Activated naive CD4-positive, alpha-beta T cell treated with anti-CD3 and anti-CD28 coated beads, Interleukin-2, amount 50 U/mL, for 72 hours (primary cell): ENCODE measurements at regions not wholly inside any gene's neighbourhood (a gene's known extent, or its start where the extent isn't known, plus 50 kb on each side); places are given as distances from the start of the nearest gene placed in this dataset.

ENCODE experiments used
- ATAC-seq, 2 donors: fragments of 150-1000 bp; cut with Tn5 transposase; 2 replicates each; pipeline ENCODE4 v1.10.0; 2021; ENCODE audit warnings: mild to moderate bottlenecking in 2 of 2, moderate library complexity in 2 of 2
- DNase-seq, 2 donors: peaks; one replicate each; pipeline ENCODE4 v3.0.0; 2021 to 2022; ENCODE audit warnings: low spot score in 2 of 2
- H3K27ac Mint-ChIP-seq, 2 donors: one replicate each; pipeline ENCODE4 v1.8.0; 2022; ENCODE audit warnings: mild to moderate bottlenecking in 2 of 2, mixed read lengths in 2 of 2
- H3K36me3 Mint-ChIP-seq, 2 donors: one replicate each; pipeline ENCODE4 v1.8.0; 2022; ENCODE audit warnings: mixed read lengths in 2 of 2
- H3K9me3 Mint-ChIP-seq, 2 donors: one replicate each; pipeline ENCODE4 v1.8.0; 2022; ENCODE audit warnings: mixed read lengths in 2 of 2

DNA sequence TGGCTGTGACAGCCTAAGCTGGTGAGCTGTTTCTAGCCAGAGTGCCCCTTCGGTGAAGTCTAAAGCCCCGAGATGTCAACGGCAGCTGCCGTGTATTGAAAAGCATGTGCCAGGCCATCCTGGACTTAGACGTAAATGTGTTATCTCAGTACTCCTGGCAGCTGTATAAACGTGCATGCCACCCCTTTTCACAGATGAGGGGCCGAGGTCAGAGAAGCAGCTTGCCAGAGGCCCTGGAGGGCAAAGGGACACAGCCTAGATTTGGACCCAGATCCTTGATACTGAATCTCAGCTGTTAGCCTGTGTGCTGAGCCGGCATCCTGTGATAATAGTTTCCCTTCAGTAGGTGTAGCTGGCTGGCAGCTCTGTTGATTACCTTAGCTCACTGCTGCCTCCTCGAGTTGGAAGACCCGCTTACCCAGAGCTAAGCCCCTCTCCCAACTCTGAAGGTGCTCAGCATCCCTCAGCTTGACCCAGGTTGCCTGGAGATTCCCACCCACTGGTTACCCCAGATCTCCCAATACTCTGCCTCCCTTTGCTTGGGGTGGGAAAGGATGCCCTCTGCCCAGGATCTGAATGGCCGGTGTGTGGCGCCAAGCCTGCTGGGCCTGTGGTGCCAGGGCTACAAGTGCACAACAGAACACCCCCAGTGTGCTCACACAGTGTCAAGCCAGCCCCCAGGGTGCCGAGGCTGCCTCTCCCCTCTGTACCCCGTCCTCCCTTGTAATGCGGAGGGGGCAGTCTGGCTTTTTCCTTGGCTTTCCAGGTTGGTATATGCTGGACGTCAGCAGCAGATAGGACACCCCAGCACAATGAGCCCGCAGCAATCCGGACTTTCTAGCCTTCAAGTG is 59.8 kb upstream of the WNT7B start:
- H3K9me3 Mint-ChIP-seq: no peaks in the 10 kb centered on the region
- no peaks in the 10 kb centered on the region for H3K36me3 Mint-ChIP-seq
- ATAC-seq: peak in 1 of 2 donors; percentile 31
- H3K27ac Mint-ChIP-seq: peak overlapping the region; percentile 66 to 78
- DNase-seq: peak in 1 of 2 donors; percentile 49

DNA sequence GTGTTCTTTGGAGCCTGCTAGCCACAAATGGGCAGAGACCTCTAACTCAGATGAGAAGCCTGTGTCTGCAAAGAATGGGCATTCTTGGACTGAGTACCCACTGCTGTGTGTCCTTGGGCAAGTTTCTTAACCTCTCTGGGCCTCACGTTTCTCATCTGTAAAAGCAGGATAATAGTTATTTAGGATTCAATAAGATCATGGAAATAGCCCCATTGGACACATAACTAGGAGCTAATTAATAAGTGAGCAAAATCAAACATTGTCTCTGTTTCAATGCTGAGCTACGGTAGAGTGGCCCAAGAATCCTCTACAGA is 61.2 kb upstream of the WNT7B start:
- DNase-seq (no peak), ATAC-seq (no peak)
- Mint-ChIP-seq H3K27ac (no peak overlapping the region), H3K36me3 (no peaks in the 10 kb centered on the region), H3K9me3 (no peaks in the 10 kb centered on the region)

DNA sequence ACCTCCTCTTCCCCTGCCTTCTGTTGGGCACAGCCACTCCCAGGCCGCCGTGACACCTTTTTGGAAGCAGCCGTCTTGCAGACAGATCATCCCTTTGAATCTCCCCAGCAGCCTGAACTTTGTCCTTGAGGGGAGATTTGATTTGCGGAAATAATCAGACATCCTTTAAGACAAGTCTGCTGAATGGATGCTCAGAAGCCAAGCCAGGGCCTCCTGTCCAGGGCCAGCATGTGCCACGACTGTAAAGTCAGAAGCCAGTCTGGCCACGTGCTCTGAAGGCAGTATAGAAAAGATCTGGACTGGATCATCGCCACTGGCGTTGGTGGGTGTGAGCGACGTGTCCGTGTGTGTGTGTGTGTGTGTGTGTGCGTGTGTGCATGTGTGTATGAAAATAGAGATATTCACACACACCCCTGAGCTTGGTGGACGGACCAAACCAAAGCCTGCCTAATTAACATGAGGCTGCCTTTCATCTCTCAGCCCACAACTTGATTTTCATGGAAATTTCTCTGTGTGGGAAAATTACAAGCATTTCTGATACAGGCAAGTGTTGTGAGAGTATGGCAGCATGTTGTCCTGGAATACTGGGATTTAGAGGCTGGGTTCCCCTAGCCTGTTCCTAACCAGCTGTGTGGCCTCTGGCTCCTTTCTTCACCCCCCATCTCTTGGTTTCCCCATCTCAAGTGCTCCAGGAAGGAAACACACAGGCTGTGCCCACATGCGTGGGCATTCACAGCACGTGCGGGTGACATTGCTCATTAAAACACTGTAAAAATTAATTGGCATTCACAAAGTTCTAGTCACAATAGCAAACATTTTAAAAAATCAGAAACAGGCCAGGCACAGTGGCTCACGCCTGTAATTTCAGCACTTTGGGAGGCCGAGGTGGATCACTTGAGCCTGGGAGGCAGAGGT is 61.8 kb upstream of the WNT7B start:
- DNase-seq: no peak
- Mint-ChIP-seq H3K9me3 (no peaks in the 10 kb centered on the region), H3K27ac (peak overlapping the region in 1 of 2 donors; percentile 37), H3K36me3 (peaks cover 4% of the 10 kb centered on the region in 2 donors)
- no peak for ATAC-seq

DNA sequence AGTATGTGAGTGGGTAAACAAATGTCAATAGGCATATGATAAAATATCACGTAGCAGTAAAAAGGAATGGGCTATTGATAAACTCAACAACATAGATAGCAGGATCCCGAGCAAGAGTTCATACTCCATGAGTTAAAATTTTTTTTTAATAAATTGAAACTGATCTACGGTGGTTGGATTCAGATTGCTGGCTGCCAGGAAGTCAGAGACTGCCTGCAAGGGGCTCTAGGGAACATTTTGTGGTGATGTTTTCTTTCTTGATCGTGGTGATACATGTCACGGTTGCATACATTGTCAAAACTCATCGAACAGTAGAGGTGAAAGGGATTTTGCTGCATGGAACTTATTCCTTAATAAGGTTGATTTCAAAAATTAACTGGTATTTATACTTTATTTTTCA is 62.6 kb upstream of the WNT7B start:
- DNase-seq (no peak), ATAC-seq (no peak)

DNA sequence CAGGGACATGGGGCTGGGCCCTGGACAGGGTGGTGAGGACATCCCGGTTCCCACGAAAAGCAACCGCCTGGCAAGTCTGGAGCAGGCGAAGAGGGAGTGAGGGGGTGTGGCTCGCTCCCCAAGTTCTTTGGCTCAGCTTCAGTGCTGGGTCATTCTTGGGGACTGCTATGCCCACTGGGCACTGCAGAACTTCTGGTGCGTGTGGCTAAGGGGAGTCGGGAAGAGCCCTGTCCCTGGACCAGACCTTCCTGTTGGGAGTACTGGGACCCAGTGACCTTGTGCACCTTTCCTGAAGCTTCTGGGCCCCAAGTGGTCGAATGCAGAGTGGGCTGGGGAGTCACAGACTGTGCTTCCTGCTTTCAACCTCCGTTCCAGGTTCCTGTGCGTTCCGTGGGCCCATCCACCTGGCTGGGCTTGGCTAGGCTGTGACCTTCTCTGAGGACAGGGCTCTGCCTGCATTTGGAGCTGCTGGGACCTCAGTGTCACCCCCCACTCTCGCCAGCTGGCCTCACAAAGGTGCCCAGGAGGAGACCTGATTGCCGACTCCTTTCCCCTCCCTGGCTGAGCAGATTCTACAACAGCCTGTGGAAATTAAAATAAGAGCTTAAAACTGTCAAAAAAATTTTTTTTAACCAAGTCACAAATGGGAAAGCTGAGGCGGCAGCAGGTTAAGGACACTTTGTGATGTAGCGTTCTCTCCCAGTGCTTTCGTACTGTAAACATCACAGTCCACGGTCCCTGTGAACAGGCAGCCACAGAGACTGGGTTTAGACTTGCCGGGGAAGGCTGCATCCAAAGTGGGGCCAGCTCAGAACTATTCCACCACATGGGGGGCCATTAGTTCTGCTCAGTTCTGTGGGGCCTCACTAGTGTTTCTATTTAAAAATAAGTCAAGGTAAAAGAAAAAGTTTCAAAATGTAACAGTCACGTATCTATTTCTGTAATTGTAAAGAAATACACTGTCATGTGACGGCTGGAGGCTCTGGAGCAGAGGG is 63.8 kb upstream of the WNT7B start:
- H3K27ac Mint-ChIP-seq: peak overlapping the region in 1 of 2 donors; percentile 60
- H3K9me3 Mint-ChIP-seq: no peaks in the 10 kb centered on the region
- DNase-seq: no peak
- H3K36me3 Mint-ChIP-seq: peaks cover 6 to 11% of the 10 kb centered on the region in 2 donors
- no peak for ATAC-seq

More for the DNA sequence above, 62.6 kb upstream of the WNT7B start:
- Mint-ChIP-seq H3K36me3 (peaks cover 6 to 11% of the 10 kb centered on the region in 2 donors), H3K9me3 (no peaks in the 10 kb centered on the region), H3K27ac (no peak overlapping the region)

DNA sequence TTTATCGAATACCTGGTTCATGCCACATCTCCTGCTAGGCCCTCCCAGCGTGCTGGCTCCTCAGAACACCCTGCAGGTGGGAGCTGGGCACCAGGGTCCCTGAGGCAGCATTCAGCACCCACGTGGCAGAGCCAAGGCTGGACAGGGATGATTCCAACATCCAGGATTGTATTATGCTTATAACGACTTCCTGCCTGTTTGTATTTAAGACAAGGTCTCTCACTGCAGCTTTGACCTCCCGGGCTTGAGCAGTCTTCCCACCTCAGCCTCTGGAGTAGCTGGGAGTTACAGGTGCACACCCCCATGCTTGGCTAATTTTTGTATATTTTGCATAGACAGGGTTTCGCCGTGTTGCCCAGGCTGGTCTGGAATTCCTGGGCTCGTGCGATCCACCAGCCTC is 64.7 kb upstream of the WNT7B start:
- DNase-seq (no peak), ATAC-seq (no peak)
- Mint-ChIP-seq H3K27ac (no peak overlapping the region), H3K36me3 (peaks cover 6 to 11% of the 10 kb centered on the region in 2 donors), H3K9me3 (no peaks in the 10 kb centered on the region)

DNA sequence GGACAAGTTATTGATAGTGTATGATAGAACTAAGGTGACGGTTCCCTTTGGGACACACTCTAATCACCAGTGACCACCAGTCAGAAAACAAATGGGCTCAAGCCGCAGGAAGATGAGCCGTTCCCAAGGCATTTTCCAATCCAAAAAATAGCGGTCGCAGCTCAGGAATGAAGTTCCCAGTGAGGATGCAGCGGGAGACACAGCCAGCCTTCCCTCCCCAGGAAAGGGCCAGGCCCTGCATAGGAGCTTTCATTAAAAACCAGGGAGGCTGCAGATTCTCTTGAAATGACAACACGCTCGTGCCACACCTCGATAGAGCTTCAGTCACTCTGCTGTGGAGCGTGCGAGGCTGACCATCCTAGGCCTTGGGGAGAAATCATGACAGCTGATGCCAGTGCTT is 65.8 kb upstream of the WNT7B start:
- H3K27ac Mint-ChIP-seq: peak overlapping the region in 1 of 2 donors; percentile 54
- DNase-seq (no peak), ATAC-seq (no peak)
- H3K9me3 Mint-ChIP-seq: no peaks in the 10 kb centered on the region
- H3K36me3 Mint-ChIP-seq: peaks cover 6 to 11% of the 10 kb centered on the region in 2 donors

DNA sequence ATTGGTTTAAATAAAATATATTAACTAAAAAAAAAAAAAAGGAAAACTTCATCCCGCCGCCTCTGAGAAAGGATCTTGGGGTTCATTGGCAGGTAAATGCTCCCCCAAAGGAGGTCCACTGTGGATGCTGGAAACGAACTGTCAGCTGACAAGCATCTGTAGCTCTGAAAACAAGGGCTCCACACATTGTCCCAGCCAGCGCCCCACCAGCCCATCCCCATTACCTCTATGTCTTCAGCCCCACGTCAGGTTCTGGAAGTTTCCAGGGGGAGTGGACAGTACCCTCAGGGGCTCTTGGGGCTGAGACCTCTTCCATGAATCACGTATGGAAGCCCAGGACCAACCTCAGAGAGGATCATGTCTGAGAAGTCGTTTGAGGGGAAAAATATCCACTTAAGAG is 66.4 kb upstream of the WNT7B start:
- DNase-seq (no peak), ATAC-seq (no peak)
- H3K27ac Mint-ChIP-seq: peak overlapping the region; percentile 89 to 93
- H3K36me3 Mint-ChIP-seq: peaks cover 6 to 11% of the 10 kb centered on the region in 2 donors
- no peaks in the 10 kb centered on the region for H3K9me3 Mint-ChIP-seq

DNA sequence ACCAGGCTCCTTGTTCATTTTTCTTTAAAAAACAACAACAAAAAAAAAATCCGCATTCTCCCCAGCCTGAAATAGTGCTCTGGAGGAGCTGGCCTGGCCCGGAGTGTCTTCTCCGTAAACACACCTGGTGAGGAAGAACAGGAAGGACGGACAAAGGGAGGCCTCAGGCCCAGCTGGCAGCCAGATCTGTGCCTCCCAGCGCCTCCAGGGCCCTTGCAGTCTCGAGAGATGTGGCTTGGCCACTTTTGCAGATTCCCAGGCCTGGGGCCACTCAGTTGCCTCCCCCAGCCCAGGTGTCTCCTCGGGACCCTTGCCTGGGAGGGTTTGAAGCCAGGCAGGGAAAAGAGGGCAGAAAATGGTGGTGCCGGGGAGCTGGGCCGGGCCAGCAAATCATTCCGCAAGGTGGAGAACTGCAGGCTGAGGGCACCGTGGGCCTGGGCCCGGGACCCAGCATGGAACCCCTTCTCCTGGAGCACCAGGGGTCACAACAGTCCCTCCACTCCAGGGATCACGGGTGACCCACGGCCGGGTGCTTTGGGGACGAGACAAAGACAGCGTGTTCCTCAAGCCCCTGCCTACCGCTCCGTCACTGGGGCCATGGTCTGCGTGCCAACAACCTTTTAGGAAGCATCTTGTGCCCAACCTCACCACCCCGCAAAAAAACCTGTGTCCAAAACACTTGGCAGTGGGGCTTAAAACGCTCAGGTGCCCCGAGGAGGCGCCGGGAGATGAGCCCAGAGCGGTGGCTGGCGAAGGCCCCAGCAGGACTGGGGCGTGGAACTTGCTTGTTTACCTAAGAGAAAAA is 67.1 kb upstream of the WNT7B start:
- H3K27ac Mint-ChIP-seq: peak overlapping the region; percentile 89 to 93
- H3K9me3 Mint-ChIP-seq: no peaks in the 10 kb centered on the region
- DNase-seq: peak in 1 of 2 donors; percentile 42
- peaks cover 6 to 11% of the 10 kb centered on the region in 2 donors for H3K36me3 Mint-ChIP-seq
- peak; percentile 52 for ATAC-seq

DNA sequence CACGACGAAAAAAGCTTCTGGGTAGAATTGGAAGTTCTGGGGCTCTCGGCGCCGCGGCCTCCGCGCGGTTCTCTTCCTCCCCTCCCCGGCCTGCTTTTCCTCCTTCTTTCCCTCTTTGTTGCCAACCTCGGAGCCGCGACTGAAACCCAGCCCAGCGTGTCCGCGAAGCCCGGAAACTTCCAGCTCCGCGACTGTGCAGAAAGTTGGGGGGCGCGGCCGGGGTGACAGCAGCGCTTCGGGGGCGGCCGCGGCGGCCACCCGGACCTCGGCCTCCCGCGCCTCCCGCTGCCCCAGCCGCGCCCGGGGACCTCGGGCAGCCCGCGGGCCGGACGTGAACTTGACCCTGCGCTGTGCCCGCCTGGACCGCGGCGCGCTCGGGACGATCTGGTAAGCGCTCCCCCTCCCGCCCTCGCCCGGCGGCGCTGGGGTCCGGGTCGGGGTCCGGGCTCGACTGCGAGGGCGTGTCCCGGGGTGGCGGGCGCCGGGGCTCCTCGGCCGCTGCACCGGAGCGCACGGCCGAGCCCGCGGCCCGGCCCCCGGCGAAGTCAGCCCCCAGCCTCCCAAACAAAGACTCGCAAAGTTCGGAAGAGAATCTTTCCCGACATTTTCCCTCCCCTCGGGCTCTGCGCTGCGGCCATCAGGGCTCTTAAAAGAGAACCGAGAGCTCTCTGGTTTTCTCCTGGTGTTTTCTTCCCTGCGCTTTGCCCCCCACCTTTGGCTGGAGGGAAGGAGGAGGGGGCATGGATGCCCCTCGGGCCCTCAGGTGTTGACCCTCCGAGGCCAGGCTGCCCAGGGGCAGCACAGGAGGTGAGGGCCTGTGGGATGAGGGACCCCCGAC is 67.9 kb upstream of the WNT7B start:
- Mint-ChIP-seq H3K27ac (peak overlapping the region; percentile 89 to 93), H3K36me3 (peaks cover 6 to 11% of the 10 kb centered on the region in 2 donors), H3K9me3 (no peaks in the 10 kb centered on the region)
- ATAC-seq (peak; percentile 53 to 67), DNase-seq (peak in 1 of 2 donors; percentile 38)

DNA sequence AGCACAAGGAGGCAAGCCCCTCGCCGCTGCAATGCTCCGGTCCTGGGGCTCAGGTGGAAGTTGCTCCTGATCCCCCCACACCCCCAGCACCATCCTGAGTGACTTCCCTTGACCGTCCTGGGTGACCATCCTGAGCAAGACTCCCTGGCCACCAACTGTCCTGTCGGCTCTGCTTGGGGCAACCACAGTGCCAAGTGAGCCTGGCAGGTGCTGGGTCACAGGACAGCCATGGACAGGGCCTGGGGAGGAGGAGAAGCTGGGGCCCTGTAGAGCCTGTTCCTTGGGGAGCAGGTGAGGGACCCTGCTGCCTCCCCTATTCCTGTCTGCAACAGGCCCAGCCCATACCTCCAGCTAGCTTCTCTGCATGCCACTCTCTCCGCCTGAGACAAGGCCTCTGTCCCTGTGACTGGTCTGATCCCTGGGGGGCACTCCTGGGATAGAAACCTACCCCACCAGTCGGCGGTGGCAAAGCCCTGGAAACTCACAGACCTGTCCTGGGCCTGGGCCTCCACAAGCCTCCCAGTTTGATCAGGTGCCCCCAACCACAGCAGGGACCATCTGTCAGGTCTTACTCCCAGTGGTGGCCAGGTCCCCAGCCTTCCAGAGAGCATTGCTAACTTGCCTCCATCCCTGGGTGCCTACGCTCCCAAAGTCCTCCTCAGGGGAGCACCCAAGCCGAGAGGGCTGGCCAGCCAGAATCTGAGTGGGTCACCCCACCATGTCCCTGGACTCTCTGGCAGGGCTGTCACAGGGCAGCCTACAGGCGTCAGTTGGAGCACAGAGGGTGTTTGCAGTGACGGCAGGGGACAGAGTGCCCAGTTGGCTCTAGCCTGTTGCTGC is 68.7 kb upstream of the WNT7B start:
- no peak for ATAC-seq
- H3K36me3 Mint-ChIP-seq: peaks cover 6 to 11% of the 10 kb centered on the region in 2 donors
- H3K27ac Mint-ChIP-seq: peak overlapping the region; percentile 55 to 89
- no peaks in the 10 kb centered on the region for H3K9me3 Mint-ChIP-seq
- DNase-seq: no peak

DNA sequence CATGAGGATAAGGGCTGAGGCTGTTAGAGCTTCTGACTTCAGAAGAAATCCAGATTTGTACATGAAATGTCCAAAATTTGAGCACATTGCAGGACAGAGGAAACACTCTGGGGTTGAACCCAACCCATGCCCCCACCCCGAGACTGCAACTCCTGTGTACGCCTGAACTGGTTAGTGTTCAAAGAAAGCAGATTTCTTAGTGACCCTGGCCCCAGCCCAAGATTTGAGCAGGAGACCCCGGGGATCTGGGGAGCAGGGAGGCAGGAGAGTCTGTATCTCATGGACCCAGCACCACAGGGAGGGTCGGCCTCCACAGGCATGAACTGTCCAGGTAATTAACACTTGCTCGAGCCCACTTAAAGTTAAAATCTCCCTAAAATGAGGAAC is 69.3 kb upstream of the WNT7B start:
- peaks cover 6 to 11% of the 10 kb centered on the region in 2 donors for H3K36me3 Mint-ChIP-seq
- H3K9me3 Mint-ChIP-seq: no peaks in the 10 kb centered on the region
- no peak for ATAC-seq
- DNase-seq: no peak
- no peak overlapping the region for H3K27ac Mint-ChIP-seq

DNA sequence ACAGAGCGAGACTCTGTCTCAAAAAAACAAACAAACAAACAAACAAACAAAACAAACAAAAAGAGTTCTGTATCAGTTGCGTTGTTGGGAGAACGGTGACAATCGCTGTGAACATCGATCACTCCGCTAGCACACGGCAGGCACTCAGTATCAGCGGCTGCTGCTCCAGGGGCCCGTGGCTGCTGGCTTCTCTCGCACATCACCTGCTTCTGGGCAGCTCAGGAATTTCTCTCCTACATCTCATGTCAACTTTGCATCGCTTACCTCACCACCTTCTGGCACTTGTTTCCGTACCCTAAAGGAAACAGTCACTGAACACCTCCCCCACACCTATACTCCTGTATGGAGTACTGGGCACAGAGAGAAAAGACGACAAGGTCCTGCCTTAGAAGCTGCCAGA is 70.3 kb upstream of the WNT7B start:
- H3K9me3 Mint-ChIP-seq: no peaks in the 10 kb centered on the region
- no peak for ATAC-seq
- H3K27ac Mint-ChIP-seq: no peak overlapping the region
- no peak for DNase-seq
- H3K36me3 Mint-ChIP-seq: peaks cover 6 to 11% of the 10 kb centered on the region in 2 donors
